ENCODE measurements at regions not wholly inside any gene's neighbourhood (a gene's known extent, or its start where the extent isn't known, plus 50 kb on each side); places are given as distances from the start of the nearest gene placed in this dataset.
A peak's percentile ranks its signal among the peaks of the same experiment; 100 is the strongest.

DNA sequence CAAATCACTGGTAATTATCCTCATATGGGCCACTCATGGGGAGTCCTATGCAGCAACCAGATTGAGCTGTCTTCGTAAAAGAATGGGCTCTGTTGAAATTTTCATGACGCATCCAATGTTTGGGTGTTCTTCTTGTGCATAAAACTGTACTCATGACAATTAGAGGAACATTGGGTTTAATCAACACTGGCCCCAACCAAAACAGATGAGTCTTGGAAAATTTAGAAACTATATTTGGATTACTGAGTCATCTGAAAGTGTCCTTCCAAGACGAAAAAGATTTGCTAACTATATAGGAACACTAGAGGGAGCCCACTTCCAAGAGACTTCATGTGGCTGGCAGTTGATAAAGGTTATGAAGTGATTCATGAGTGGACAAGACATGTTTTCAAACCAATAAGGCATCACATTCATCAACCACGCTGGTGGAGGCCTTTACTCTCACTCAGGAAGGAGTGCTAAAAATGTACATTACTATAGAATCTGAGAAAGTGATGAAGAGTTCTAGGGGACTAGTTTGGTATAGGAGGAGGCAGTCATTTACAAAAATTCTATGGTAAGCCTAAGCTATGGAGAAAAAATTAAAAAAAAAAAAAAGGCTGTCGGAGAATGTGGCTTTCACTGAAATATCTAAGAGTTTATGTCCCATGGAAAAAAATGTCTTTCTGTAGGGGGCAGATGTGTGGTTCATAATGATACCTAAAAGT is 313.5 kb downstream of the PRDM9 start:
- Histone ChIP-seq H3K9me3 (no peaks in the 10 kb centered on the region), H3K4me1 (no peaks in the 10 kb centered on the region), H3K27ac (no peak overlapping the region), H3K36me3 (no peaks in the 10 kb centered on the region), H3K4me3 (no peak overlapping the region), H3K27me3 (no peaks in the 10 kb centered on the region)
- in situ Hi-C loops (cut with MboI; ENCODE audit: low sequenced_read_pairs in 4 of 4) (no loop called here), intact Hi-C loops (cut with DNase I; ENCODE audit: low total_unique reads) (no loop called here)
- ATAC-seq = peak in 1 of 2 donors; percentile 47
- TF ChIP-seq POLR2A (IDR thresholded peaks at IDR 0.05) = no peak
- peak in 1 of 5 experiments; percentile 4 for TF ChIP-seq CTCF (IDR thresholded peaks at IDR 0.05 in 4 of 5, conservative IDR thresholded peaks at IDR 0.05 in 1 of 5)
- no peak for DNase-seq

GRCh38 chr5:23823521-23823920 is 316.1 kb downstream of the PRDM9 start:
- DNase-seq (no peak), ATAC-seq (no peak)
- H3K36me3 ChIP-seq = no peaks in the 10 kb centered on the region
- intact Hi-C loops (cut with DNase I; ENCODE audit: low total_unique reads) = no loop called here
- H3K27ac ChIP-seq = no peak overlapping the region
- H3K27me3 ChIP-seq = no peaks in the 10 kb centered on the region
- TF ChIP-seq POLR2A (IDR thresholded peaks at IDR 0.05) = no peak
- TF ChIP-seq CTCF (IDR thresholded peaks at IDR 0.05 in 4 of 5, conservative IDR thresholded peaks at IDR 0.05 in 1 of 5) = no peak
- no peaks in the 10 kb centered on the region for H3K9me3 ChIP-seq
- in situ Hi-C loops (cut with MboI; ENCODE audit: low sequenced_read_pairs in 4 of 4) = no loop called here
- no peaks in the 10 kb centered on the region for H3K4me1 ChIP-seq
- no peak overlapping the region for H3K4me3 ChIP-seq

DNA sequence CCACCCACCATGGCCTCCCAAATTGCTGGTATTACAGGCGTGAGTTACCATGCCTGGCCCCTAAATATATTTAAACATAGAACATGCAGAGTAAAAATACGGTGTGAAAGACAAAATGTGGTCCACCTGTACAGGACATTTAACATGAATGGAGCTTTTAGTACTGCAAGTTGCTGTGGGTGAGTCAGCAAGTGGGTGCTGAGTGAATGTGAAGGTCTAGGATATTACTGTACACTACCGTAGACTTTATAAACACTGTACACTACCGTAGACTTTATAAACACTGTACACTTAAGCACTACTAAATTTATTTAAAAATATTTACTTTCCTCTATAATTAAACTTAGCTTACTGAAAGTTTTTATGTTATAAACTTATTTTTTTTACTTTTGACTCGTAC is 317.8 kb downstream of the PRDM9 start:
- Histone ChIP-seq H3K27ac (no peak overlapping the region), H3K9me3 (no peaks in the 10 kb centered on the region), H3K4me3 (no peak overlapping the region), H3K4me1 (no peaks in the 10 kb centered on the region), H3K36me3 (no peaks in the 10 kb centered on the region), H3K27me3 (no peaks in the 10 kb centered on the region)
- DNase-seq (no peak), ATAC-seq (no peak)
- in situ Hi-C loops (cut with MboI; ENCODE audit: low sequenced_read_pairs in 4 of 4) (no loop called here), intact Hi-C loops (cut with DNase I; ENCODE audit: low total_unique reads) (no loop called here)
- TF ChIP-seq POLR2A (IDR thresholded peaks at IDR 0.05) = no peak
- no peak for TF ChIP-seq CTCF (IDR thresholded peaks at IDR 0.05 in 4 of 5, conservative IDR thresholded peaks at IDR 0.05 in 1 of 5)

DNA sequence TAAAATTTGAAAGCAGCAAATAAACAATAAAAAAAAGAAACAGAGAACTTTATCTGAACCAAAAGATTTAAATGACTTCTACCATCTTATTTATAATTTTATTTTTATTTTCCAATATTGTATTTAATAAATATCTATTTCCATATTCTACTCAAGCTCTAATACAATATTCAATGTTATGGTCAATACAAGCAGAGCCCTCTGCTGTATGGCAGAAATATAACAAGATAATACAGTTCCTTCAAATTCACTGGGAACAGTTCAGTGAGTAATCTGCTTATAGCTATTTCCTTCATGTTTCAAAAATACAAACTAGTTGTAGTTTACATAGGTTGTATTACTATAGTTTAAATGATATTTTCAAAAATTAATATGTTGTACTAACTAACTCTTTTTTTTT is 332.7 kb downstream of the PRDM9 start:
- TF ChIP-seq POLR2A (IDR thresholded peaks at IDR 0.05) (no peak), CTCF (IDR thresholded peaks at IDR 0.05 in 4 of 5, conservative IDR thresholded peaks at IDR 0.05 in 1 of 5) (no peak)
- Histone ChIP-seq H3K9me3 (peaks cover 0 to 7% (median 0%) of the 10 kb centered on the region in 3 donors), H3K27ac (no peak overlapping the region), H3K4me1 (no peaks in the 10 kb centered on the region), H3K4me3 (no peak overlapping the region), H3K36me3 (no peaks in the 10 kb centered on the region), H3K27me3 (no peaks in the 10 kb centered on the region)
- in situ Hi-C loops (cut with MboI; ENCODE audit: low sequenced_read_pairs in 4 of 4) = no loop called here
- intact Hi-C loops (cut with DNase I; ENCODE audit: low total_unique reads) = no loop called here
- ATAC-seq (no peak), DNase-seq (no peak)

- intact Hi-C loops (cut with DNase I; ENCODE audit: low total_unique reads) (no loop called here), in situ Hi-C loops (cut with MboI; ENCODE audit: low sequenced_read_pairs in 4 of 4) (no loop called here)
- H3K4me3 ChIP-seq = no peak overlapping the region
- no peaks in the 10 kb centered on the region for H3K36me3 ChIP-seq
- H3K4me1 ChIP-seq = no peaks in the 10 kb centered on the region
- DNase-seq (no peak), ATAC-seq (no peak)
- H3K27ac ChIP-seq = no peak overlapping the region
- no peaks in the 10 kb centered on the region for H3K27me3 ChIP-seq
- no peaks in the 10 kb centered on the region for H3K9me3 ChIP-seq
- no peak for TF ChIP-seq CTCF (IDR thresholded peaks at IDR 0.05 in 4 of 5, conservative IDR thresholded peaks at IDR 0.05 in 1 of 5)
- no peak for TF ChIP-seq POLR2A (IDR thresholded peaks at IDR 0.05)
These were observed 357.4 kb downstream of the PRDM9 start for GRCh38 chr5:23864786-23865185.
